NCI-H82 treated with DMSO at 0.1 percent for 48 hours (cell line): ENCODE measurements at regions not wholly inside any gene's neighbourhood (a gene's known extent, or its start where the extent isn't known, plus 50 kb on each side); places are given as distances from the start of the nearest gene placed in this dataset.

Experiments used
- DNase-seq: peaks from one replicate; lab custom pipeline; 2025; ENCODE audit not compliant: unreplicated experiment; lab: John Stamatoyannopoulos, UW

DNA sequence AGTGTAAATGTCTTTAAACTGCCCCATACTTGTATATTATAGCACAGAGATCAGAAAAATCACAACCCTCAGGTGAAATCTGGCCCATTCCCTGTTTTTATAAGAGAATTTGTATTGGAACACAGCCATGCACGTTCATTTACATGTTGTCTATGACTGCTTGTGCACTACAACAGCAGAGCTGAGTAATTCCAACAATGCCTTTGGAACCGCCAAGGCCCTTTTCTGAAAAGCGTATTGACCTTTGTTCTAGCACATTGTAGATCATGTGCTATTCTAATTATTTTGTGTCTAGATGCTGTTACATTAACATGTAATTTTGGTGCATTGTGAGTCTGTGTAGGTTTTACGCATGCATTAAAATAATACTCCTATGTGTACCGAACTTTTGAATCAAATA, 339.6 kb downstream of the CHRM3 start:
- DNase-seq = no peak

- DNase-seq = no peak
These were observed 344.0 kb downstream of the CHRM3 start for GRCh38 chr1:239730378-239730777.

GRCh38 chr1:239731082-239731748, 344.8 kb downstream of the CHRM3 start:
- DNase-seq = no peak

GRCh38 chr1:239732770-239733169, 346.4 kb downstream of the CHRM3 start:
- no peak for DNase-seq

GRCh38 chr1:239733995-239734394, 347.6 kb downstream of the CHRM3 start:
- DNase-seq = no peak

GRCh38 chr1:239735111-239735510, 348.7 kb downstream of the CHRM3 start:
- DNase-seq = no peak

DNA sequence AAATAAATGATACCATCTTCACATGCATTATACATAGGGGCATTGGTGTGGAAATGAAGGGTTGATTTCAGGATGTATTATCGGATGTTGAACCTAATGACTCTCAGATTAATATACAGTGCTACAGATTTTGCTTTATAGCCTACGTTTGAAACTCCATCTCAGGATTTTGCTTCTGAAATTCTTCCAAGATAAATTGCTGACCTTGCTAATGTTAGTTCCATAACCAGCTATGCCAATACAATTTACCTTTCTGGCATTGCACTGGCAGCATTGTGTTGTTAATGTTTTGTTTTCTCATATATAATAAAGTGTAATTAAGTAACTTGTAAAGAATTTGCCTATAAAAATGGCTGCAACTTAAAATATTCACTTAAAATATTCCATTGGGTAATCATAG, 350.1 kb downstream of the CHRM3 start:
- no peak for DNase-seq

DNA sequence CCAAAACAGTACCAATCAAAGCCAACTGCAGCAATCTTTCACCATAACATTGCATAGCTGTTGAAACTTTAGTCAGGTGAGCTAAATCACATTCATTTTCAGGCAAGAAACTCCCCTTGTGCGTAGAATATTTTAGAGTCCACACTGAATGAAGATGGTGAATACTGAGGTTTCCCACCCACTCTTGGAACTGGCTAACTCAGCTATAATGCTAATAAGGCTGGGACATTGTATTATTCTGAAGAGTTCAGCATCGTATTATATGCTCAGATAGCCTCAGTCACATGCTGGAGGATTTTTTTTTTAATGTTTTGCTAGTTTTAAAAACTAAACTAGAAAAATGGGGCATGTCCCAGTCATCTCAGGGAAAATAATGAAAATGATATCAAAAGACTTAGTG, 352.3 kb upstream of the FMN2 start:
- no peak for DNase-seq

DNA sequence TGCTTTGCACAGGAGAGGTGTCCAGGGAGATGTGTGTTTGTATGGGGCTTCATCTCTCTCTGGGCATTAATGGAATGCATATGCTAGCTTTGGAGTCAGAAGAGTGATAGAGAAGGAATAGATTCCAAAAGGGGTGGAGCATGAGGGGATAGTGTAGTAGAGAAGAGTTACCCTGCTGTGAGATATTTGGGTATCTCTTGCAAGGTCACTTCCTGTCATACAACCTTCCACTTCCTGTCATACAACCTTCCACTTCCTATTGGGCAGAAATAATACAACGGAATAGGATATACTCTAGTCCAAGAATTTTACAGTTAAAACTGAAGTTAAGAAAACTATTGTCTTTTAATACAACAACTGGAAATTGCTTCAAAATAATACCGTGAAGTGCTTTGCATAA, 351.8 kb upstream of the FMN2 start:
- DNase-seq = no peak

- no peak for DNase-seq
These were observed 349.1 kb upstream of the FMN2 start for GRCh38 chr1:239742416-239743109.

DNA sequence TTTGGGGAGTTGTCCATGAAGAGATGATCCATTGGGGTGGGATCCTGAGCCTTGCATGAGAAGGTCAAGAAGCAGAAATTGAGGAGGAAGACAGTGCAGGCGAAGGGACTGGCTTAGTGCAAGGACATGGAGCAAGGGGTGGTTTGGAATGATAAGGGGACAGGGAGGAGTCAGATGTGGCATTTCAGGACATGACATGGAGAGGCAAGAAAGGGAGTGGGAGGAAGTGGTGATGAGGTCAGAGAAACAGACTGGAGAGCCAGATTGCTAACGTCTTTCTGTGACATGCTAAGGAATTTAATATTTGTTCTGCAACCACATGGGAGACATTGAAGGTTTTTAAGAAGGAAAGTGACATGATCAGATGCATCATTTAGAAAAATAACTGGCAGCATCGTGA, 346.8 kb upstream of the FMN2 start:
- DNase-seq = no peak

GRCh38 chr1:239755107-239755912, 336.4 kb upstream of the FMN2 start:
- no peak for DNase-seq

DNA sequence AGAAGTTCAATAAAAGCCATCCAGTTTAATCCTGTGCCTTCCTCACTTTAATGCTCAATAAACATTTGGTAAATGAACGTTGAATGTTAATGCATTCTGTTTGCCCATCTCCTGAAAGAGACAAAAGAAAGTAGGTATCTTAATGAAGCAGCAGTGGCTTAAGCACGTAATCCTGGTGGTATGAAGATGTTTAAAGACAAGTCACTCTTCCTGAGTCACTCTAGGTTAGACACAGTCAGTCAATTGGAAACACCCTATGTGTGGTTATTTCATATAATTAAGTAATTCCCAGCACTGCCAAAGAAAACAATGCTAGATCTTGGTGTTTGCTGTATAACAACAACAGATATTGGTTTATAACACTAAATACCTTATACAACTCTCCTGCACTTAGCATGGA, 334.0 kb upstream of the FMN2 start:
- no peak for DNase-seq

GRCh38 chr1:239758756-239759155, 332.9 kb upstream of the FMN2 start:
- no peak for DNase-seq

GRCh38 chr1:239761509-239761908, 330.2 kb upstream of the FMN2 start:
- DNase-seq = no peak

GRCh38 chr1:239763850-239764249, 327.8 kb upstream of the FMN2 start:
- DNase-seq = no peak

DNA sequence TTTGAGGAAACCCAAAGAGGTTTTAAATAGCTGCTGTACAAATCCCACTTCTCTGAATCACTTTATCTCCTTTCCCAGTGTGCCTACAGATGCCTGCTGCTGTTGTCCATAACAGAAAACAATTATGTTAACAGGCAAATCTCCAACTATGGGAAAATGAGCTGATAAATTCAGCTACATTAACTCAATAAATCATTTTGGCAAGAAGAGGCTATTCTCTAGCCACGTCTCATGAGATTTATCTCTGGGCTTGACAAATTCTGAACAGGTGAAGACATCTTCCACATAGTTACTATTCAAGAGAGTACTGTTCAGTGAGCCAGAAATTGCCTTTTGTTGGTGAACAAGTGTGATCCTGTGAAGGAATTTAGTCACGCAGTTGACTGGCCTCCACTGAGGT, 327.1 kb upstream of the FMN2 start:
- no peak for DNase-seq

- DNase-seq = no peak
These were observed 326.5 kb upstream of the FMN2 start for GRCh38 chr1:239765163-239765562.

DNA sequence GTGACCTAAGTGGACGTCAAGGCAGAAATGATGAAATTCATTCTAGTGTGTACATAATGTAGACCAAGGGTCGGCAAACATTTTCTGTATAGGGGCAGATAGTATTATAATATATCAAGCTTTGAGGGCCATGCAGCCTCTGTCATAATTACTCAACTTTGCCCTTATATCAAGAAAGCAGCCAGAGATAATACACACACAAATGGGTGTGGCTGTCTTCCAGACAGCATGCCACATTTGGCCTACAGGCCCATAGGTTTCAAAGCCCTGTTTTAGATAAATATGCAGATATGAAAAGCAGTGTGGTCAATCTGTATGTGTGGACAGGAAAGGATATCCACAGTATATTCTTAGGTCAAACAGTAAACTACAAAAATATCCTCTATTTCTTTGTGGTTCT, 320.1 kb upstream of the FMN2 start:
- DNase-seq = no peak

DNA sequence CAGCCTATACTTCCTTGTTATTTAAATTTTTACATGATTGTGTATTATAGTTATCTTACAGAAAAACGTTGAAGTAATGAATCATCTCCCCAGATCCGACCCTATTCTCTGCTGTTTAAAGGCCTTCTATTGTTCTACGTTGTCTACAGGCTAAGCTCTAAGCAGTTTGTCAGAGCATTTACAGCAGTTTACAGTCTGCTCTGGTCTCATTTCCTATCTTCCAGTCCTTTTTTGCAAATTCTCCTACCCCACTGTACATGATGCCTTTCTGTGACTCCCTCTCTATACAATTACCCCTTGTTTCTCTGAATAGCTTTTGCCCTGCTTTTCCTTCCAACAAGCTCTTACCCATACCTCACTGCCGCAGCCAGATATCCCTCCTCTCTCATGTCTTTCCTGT, 319.2 kb upstream of the FMN2 start:
- DNase-seq = no peak

- no peak for DNase-seq
These were observed 316.2 kb upstream of the FMN2 start for GRCh38 chr1:239775466-239775865.

- DNase-seq = no peak
These were observed 313.4 kb upstream of the FMN2 start for GRCh38 chr1:239778208-239778813.
